ENCODE measurements at regions not wholly inside any gene's neighbourhood (a gene's known extent, or its start where the extent isn't known, plus 50 kb on each side); places are given as distances from the start of the nearest gene placed in this dataset.

- no peak for TF ChIP-seq EZH2 (conservative IDR thresholded peaks at IDR 0.05; ENCODE audit: low read depth, low read length)
- no peak for TF ChIP-seq ZNF333 (CRISPR knock-in tag; IDR thresholded peaks at IDR 0.05; ENCODE audit: borderline replicate concordance)
- TF ChIP-seq ZNF282 (IDR thresholded peaks at IDR 0.05; ENCODE audit: partially characterized antibody) = no peak
- TF ChIP-seq SIN3A (IDR thresholded peaks at IDR 0.05; ENCODE audit: borderline replicate concordance, low read depth, low read length) = no peak
- TF ChIP-seq, protein P1, sequence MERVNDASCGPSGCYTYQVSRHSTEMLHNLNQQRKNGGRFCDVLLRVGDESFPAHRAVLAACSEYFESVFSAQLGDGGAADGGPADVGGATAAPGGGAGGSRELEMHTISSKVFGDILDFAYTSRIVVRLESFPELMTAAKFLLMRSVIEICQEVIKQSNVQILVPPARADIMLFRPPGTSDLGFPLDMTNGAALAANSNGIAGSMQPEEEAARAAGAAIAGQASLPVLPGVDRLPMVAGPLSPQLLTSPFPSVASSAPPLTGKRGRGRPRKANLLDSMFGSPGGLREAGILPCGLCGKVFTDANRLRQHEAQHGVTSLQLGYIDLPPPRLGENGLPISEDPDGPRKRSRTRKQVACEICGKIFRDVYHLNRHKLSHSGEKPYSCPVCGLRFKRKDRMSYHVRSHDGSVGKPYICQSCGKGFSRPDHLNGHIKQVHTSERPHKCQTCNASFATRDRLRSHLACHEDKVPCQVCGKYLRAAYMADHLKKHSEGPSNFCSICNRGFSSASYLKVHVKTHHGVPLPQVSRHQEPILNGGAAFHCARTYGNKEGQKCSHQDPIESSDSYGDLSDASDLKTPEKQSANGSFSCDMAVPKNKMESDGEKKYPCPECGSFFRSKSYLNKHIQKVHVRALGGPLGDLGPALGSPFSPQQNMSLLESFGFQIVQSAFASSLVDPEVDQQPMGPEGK (CRISPR knock-in tag; IDR thresholded peaks at IDR 0.05) = no peak
- TF ChIP-seq ZNF34 (CRISPR knock-in tag; IDR thresholded peaks at IDR 0.05; ENCODE audit: borderline replicate concordance) = no peak
- TF ChIP-seq KIAA2018 (CRISPR knock-in tag; IDR thresholded peaks at IDR 0.05; ENCODE audit: borderline replicate concordance) = no peak
- TF ChIP-seq SRSF1 (optimal IDR thresholded peaks at IDR 0.05; ENCODE audit: low read depth, low read length) = no peak
- no peak for TF ChIP-seq BRF2 (CRISPR knock-in tag; IDR thresholded peaks at IDR 0.05)
- no peak for TF ChIP-seq REPIN1 (CRISPR knock-in tag; IDR thresholded peaks at IDR 0.05; ENCODE audit: borderline replicate concordance, low read depth)
- TF ChIP-seq PAXIP1 (CRISPR knock-in tag; conservative IDR thresholded peaks at IDR 0.05) = no peak
- TF ChIP-seq, protein P2, sequence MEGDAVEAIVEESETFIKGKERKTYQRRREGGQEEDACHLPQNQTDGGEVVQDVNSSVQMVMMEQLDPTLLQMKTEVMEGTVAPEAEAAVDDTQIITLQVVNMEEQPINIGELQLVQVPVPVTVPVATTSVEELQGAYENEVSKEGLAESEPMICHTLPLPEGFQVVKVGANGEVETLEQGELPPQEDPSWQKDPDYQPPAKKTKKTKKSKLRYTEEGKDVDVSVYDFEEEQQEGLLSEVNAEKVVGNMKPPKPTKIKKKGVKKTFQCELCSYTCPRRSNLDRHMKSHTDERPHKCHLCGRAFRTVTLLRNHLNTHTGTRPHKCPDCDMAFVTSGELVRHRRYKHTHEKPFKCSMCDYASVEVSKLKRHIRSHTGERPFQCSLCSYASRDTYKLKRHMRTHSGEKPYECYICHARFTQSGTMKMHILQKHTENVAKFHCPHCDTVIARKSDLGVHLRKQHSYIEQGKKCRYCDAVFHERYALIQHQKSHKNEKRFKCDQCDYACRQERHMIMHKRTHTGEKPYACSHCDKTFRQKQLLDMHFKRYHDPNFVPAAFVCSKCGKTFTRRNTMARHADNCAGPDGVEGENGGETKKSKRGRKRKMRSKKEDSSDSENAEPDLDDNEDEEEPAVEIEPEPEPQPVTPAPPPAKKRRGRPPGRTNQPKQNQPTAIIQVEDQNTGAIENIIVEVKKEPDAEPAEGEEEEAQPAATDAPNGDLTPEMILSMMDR (CRISPR knock-in tag; IDR thresholded peaks at IDR 0.05) = no peak
- no peak for TF ChIP-seq NRL (CRISPR knock-in tag; IDR thresholded peaks at IDR 0.05; ENCODE audit: borderline replicate concordance)
- TF ChIP-seq, protein P3, sequence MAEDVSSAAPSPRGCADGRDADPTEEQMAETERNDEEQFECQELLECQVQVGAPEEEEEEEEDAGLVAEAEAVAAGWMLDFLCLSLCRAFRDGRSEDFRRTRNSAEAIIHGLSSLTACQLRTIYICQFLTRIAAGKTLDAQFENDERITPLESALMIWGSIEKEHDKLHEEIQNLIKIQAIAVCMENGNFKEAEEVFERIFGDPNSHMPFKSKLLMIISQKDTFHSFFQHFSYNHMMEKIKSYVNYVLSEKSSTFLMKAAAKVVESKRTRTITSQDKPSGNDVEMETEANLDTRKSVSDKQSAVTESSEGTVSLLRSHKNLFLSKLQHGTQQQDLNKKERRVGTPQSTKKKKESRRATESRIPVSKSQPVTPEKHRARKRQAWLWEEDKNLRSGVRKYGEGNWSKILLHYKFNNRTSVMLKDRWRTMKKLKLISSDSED (CRISPR knock-in tag; IDR thresholded peaks at IDR 0.05) = no peak
These were observed 61.7 kb upstream of the DCAF8L1 start for GRCh38 chrX:28042826-28043564.
